IgD-negative memory B cell (primary cell): ENCODE measurements at regions not wholly inside any gene's neighbourhood (a gene's known extent, or its start where the extent isn't known, plus 50 kb on each side); places are given as distances from the start of the nearest gene placed in this dataset.

Source experiments
- H3K27ac Mint-ChIP-seq, 3 donors: one replicate each; pipeline ENCODE4 v1.8.0; 2020 to 2022; ENCODE audit warnings: mild to moderate bottlenecking in 3 of 3, mixed read lengths in 3 of 3, moderate library complexity in 1 of 3
- H3K27me3 Mint-ChIP-seq: one replicate; pipeline ENCODE4 v1.8.0; 2021; ENCODE audit warnings: mixed read lengths
- H3K36me3 Mint-ChIP-seq: one replicate; pipeline ENCODE4 v1.8.0; 2020; ENCODE audit warnings: mild to moderate bottlenecking, mixed read lengths
- H3K4me1 Mint-ChIP-seq, 3 donors: one replicate each; pipeline ENCODE4 v1.8.0; 2020 to 2022; ENCODE audit warnings: mixed read lengths in 3 of 3, mild to moderate bottlenecking in 1 of 3
- H3K4me3 Mint-ChIP-seq, 4 donors: one replicate each; pipeline ENCODE4 v1.8.0; 2020 to 2022; ENCODE audit warnings: mild to moderate bottlenecking in 4 of 4, mixed read lengths in 4 of 4, moderate library complexity in 3 of 4
- H3K9me3 Mint-ChIP-seq, 3 donors: one replicate each; pipeline ENCODE4 v1.8.0; 2020 to 2021; ENCODE audit warnings: mixed read lengths in 3 of 3, mild to moderate bottlenecking in 1 of 3

DNA sequence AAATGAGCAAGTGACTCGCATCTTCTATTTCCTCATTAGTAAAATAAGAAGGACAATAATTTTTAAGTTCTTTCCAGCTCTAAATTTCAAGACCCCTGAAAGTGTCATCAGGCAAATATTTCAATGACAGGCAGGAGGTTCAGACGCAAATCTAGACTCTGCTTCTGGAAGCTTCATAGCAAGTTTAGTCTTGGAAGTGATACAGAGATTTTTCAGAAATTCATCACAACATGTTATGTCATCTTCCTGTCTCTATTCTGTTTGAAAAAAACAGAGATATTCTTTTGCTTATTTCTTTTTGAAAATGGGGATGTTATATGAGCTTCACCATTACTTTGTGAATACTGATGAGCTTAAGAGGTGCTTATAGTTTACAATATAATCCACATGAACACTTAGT lies 74.0 kb downstream of the C3orf85 start:
- Mint-ChIP-seq H3K27ac (no peak overlapping the region), H3K36me3 (no peaks in the 10 kb centered on the region), H3K4me1 (no peaks in the 10 kb centered on the region), H3K27me3 (no peaks in the 10 kb centered on the region), H3K9me3 (no peaks in the 10 kb centered on the region), H3K4me3 (no peak overlapping the region)

DNA sequence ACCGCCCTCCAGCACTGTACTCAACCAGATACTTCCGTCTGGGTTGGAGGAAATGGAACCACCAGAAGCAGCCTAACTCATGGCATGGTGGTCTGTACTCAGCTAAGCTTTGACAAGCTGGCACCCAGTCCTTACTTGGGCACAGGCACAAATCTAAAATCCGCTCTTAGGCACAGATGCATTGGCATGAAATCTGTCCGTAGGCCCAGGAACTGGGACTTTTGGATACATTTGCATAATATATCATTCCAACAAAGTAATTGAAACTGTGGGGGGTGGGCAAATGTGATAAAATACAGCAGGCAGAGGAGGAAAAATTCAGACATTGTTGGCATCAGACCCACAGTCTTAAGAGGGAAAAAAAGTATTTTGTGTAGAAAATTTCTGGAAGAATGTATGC lies 75.4 kb downstream of the C3orf85 start:
- H3K27me3 Mint-ChIP-seq: no peaks in the 10 kb centered on the region
- no peaks in the 10 kb centered on the region for H3K4me1 Mint-ChIP-seq
- H3K36me3 Mint-ChIP-seq: no peaks in the 10 kb centered on the region
- H3K9me3 Mint-ChIP-seq: no peaks in the 10 kb centered on the region
- peak overlapping the region in 1 of 3 donors; percentile 15 for H3K27ac Mint-ChIP-seq
- no peak overlapping the region for H3K4me3 Mint-ChIP-seq

- Mint-ChIP-seq H3K4me1 (no peaks in the 10 kb centered on the region), H3K27ac (no peak overlapping the region), H3K9me3 (no peaks in the 10 kb centered on the region), H3K36me3 (no peaks in the 10 kb centered on the region), H3K4me3 (no peak overlapping the region), H3K27me3 (no peaks in the 10 kb centered on the region)
Measured at GRCh38 chr3:109213321-109213720, 76.8 kb downstream of the C3orf85 start.

GRCh38 chr3:109224333-109224732 lies 87.8 kb downstream of the C3orf85 start:
- Mint-ChIP-seq H3K4me1 (no peaks in the 10 kb centered on the region), H3K36me3 (no peaks in the 10 kb centered on the region), H3K27me3 (no peaks in the 10 kb centered on the region), H3K9me3 (peaks cover 0 to 2% (median 1%) of the 10 kb centered on the region in 3 donors), H3K27ac (no peak overlapping the region), H3K4me3 (no peak overlapping the region)

- no peaks in the 10 kb centered on the region for H3K27me3 Mint-ChIP-seq
Measured at GRCh38 chr3:109225516-109225915, 89.0 kb downstream of the C3orf85 start.

GRCh38 chr3:109228391-109229080 lies 87.8 kb downstream of the DPPA2 start:
- no peak overlapping the region for H3K27ac Mint-ChIP-seq
- H3K4me3 Mint-ChIP-seq: no peak overlapping the region
- no peaks in the 10 kb centered on the region for H3K27me3 Mint-ChIP-seq
- H3K36me3 Mint-ChIP-seq: no peaks in the 10 kb centered on the region
- H3K4me1 Mint-ChIP-seq: no peaks in the 10 kb centered on the region
- no peaks in the 10 kb centered on the region for H3K9me3 Mint-ChIP-seq

More at GRCh38 chr3:109225516-109225915, 89.0 kb downstream of the C3orf85 start:
- Mint-ChIP-seq H3K4me1 (no peaks in the 10 kb centered on the region), H3K4me3 (no peak overlapping the region), H3K27ac (no peak overlapping the region), H3K36me3 (no peaks in the 10 kb centered on the region), H3K9me3 (peaks cover 0 to under 1% (median 0%) of the 10 kb centered on the region in 3 donors)

GRCh38 chr3:109229174-109229847 lies 87.0 kb downstream of the DPPA2 start:
- Mint-ChIP-seq H3K4me1 (no peaks in the 10 kb centered on the region), H3K9me3 (no peaks in the 10 kb centered on the region), H3K4me3 (no peak overlapping the region), H3K27ac (no peak overlapping the region), H3K27me3 (no peaks in the 10 kb centered on the region), H3K36me3 (no peaks in the 10 kb centered on the region)

GRCh38 chr3:109234300-109234699 lies 82.0 kb downstream of the DPPA2 start:
- no peaks in the 10 kb centered on the region for H3K4me1 Mint-ChIP-seq
- no peak overlapping the region for H3K4me3 Mint-ChIP-seq
- no peaks in the 10 kb centered on the region for H3K36me3 Mint-ChIP-seq
- no peak overlapping the region for H3K27ac Mint-ChIP-seq
- H3K9me3 Mint-ChIP-seq: peaks cover 0 to 6% (median 3%) of the 10 kb centered on the region in 3 donors
- no peaks in the 10 kb centered on the region for H3K27me3 Mint-ChIP-seq

DNA sequence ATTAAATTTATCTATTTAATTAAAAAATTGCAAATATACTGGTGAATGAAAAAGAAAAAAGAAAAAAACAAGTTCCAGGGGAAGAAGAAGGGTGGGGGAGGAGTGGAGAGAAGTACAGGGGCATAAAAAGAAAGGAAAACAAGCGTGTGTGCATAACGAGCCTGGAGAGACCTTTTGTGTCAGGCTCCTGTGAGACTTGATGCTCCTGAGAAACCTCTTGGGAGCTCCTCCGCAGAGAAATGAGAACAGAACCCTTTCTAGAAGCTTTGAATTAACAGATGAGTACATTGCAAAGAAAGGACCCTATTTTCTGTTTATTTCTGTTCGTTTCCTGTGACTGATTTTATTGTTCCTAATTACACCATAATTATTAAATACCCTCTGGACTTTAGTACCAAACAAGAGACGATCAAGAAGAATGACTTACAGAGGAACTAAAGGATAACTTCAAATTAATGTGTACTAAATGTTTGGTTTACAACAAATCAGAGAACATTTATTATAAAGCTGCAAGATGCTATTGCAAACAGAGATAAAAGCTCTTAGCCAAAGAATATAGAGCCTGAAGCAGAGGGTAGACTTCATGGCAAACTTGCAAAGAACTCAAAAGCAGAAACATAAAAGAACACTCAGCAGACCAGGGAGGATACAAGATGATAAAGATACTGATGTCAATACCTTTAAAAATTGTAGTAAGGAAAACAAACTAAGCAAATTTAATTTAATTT lies 74.7 kb downstream of the DPPA2 start:
- Mint-ChIP-seq H3K4me3 (no peak overlapping the region), H3K4me1 (no peaks in the 10 kb centered on the region), H3K27me3 (no peaks in the 10 kb centered on the region), H3K27ac (no peak overlapping the region), H3K9me3 (peaks cover 0 to 4% (median 0%) of the 10 kb centered on the region in 3 donors), H3K36me3 (no peaks in the 10 kb centered on the region)

GRCh38 chr3:109242187-109242523 lies 74.2 kb downstream of the DPPA2 start:
- no peaks in the 10 kb centered on the region for H3K27me3 Mint-ChIP-seq
- no peak overlapping the region for H3K4me3 Mint-ChIP-seq
- peaks cover 0 to 3% (median 2%) of the 10 kb centered on the region in 3 donors for H3K9me3 Mint-ChIP-seq
- H3K27ac Mint-ChIP-seq: no peak overlapping the region
- H3K4me1 Mint-ChIP-seq: no peaks in the 10 kb centered on the region
- no peaks in the 10 kb centered on the region for H3K36me3 Mint-ChIP-seq
